ENCODE measurements at regions not wholly inside any gene's neighbourhood (a gene's known extent, or its start where the extent isn't known, plus 50 kb on each side); places are given as distances from the start of the nearest gene placed in this dataset.

- TF ChIP-seq POLR2A (IDR thresholded peaks at IDR 0.05; ENCODE audit: low read length) (no peak), GATA1 (IDR thresholded peaks at IDR 0.05; ENCODE audit: low read depth, low read length) (no peak)
Observed at GRCh38 chr9:89805571-89806292, 200.9 kb downstream of the GADD45G start.
